ENCODE measurements at regions not wholly inside any gene's neighbourhood (a gene's known extent, or its start where the extent isn't known, plus 50 kb on each side); places are given as distances from the start of the nearest gene placed in this dataset.

GRCh38 chr13:64930636-64931035 is 2299.5 kb downstream of the PCDH9 start:
- H3K4me1 ChIP-seq (ENCODE audit: control insufficient read depth, insufficient read depth, low read length), result no peaks in the 10 kb centered on the region
- ChIA-PET RAD21 (ENCODE audit: unreplicated experiment) (no interaction called here), CTCF (no interaction called here), SMC1A (ENCODE audit: uncharacterized antibody, unreplicated experiment) (interaction anchor here (1.3 to 2.8 kb wide), 2 partner anchors 8 to 224 kb away, joined by 3 to 11 read pairs; no protein-coding TSS in a partner anchor), POLR2A (no interaction called here)
- H3K4me2 ChIP-seq (ENCODE audit: control insufficient read depth, insufficient read depth), result no peak overlapping the region
- H3K9me3 ChIP-seq (replicated peaks; ENCODE audit: control insufficient read depth, insufficient read depth, low read length), result no peaks in the 10 kb centered on the region
- no peaks in the 10 kb centered on the region for H4K20me1 ChIP-seq (ENCODE audit: control insufficient read depth, insufficient read depth)
- no peak overlapping the region for H2AFZ ChIP-seq (ENCODE audit: control insufficient read depth, low read depth, low read length)
- H3K27ac ChIP-seq (ENCODE audit: control insufficient read depth, insufficient read depth), result no peak overlapping the region
- no peaks in the 10 kb centered on the region for H3K79me2 ChIP-seq (ENCODE audit: control insufficient read depth, insufficient read depth, low read length)
- intact Hi-C loops (cut with micrococcal nuclease; ENCODE audit: unreplicated experiment) (no loop called here), in situ Hi-C loops (cut with MboI) (no loop called here)
- no TSS peak for BruUV-seq (replicated peaks)
- ATAC-seq, result peak; percentile 64
- H3K9ac ChIP-seq (ENCODE audit: control insufficient read depth, insufficient read depth, low read length), result no peak overlapping the region
- no peaks in the 10 kb centered on the region for H3K27me3 ChIP-seq (replicated peaks in 1 of 2; ENCODE audit: control insufficient read depth in 2 of 2, insufficient read depth in 2 of 2, low read length in 1 of 2)
- no peaks in the 10 kb centered on the region for H3K36me3 ChIP-seq (ENCODE audit: control insufficient read depth in 2 of 2, insufficient read depth in 2 of 2, low read length in 1 of 2)
- TF ChIP-seq SPI1 (IDR thresholded peaks at IDR 0.05; ENCODE audit: borderline replicate concordance, insufficient read depth, low read depth, low read length) (peak; percentile 67; the same call in 1 of the 2 replicates), RELB (IDR thresholded peaks at IDR 0.05; ENCODE audit: low read depth) (0 out of 2 replicates have a peak, but pooled peaks have one; percentile 21), SMARCA5 (IDR thresholded peaks at IDR 0.05) (no peak), IKZF1 (conservative IDR thresholded peaks at IDR 0.05) (0 out of 2 replicates have a peak, but pooled peaks have one; percentile 14)
- DNase-seq (ENCODE audit: low read depth, low spot score), result no peak
- no peak for FAIRE-seq
- H3K4me3 ChIP-seq, result no peak overlapping the region
